Mammary epithelial cell (primary cell): ENCODE measurements at regions not wholly inside any gene's neighbourhood (a gene's known extent, or its start where the extent isn't known, plus 50 kb on each side); places are given as distances from the start of the nearest gene placed in this dataset.

Experiments
- CTCF ChIP-seq, 2 donors: IDR thresholded peaks in 1 of 2; conservative IDR thresholded peaks in 1 of 2; 2 replicates each; pipeline ENCODE4 v1.5.1; 2011 to 2012; ENCODE audit warnings: inconsistent platforms in 2 of 2, low read length in 2 of 2, mild to moderate bottlenecking in 2 of 2, control low read depth in 1 of 2, low read depth in 1 of 2; ENCODE audit not compliant: insufficient read depth in 1 of 2; ENCODE audit errors: extremely low read depth in 1 of 2
- EZH2 ChIP-seq: IDR thresholded peaks from 2 replicates; pipeline ENCODE4 v1.6.1; 2012; ENCODE audit warnings: low read length, inconsistent platforms, borderline replicate concordance

- TF ChIP-seq EZH2 = no peak
- TF ChIP-seq CTCF (conservative IDR thresholded peaks at IDR 0.05 in 1 of 2, IDR thresholded peaks at IDR 0.05 in 1 of 2; ENCODE audit: extremely low read depth in 1 of 2, insufficient read depth in 1 of 2, low read depth in 1 of 2, low read length in 2 of 2) = no peak
Measured at GRCh38 chr7:136709876-136710275, 158.6 kb upstream of the CHRM2 start.
